BE2C (cell line): ENCODE measurements at regions not wholly inside any gene's neighbourhood (a gene's known extent, or its start where the extent isn't known, plus 50 kb on each side); places are given as distances from the start of the nearest gene placed in this dataset.

Experiments
- DNase-seq: peaks from one replicate; pipeline ENCODE4 v3.0.0-alpha.2; 2020
- H3K27me3 ChIP-seq: fragments of 250-450 bp; sonication (Bioruptor Pico); 2 replicates; pipeline ENCODE4 v1.5.1; 2020; ENCODE audit warnings: mild to moderate bottlenecking
- H3K36me3 ChIP-seq: fragments of 250-450 bp; sonication (Bioruptor Pico); 2 replicates; pipeline ENCODE4 v1.5.1; 2020; ENCODE audit warnings: mild to moderate bottlenecking
- H3K4me1 ChIP-seq: fragments of 250-450 bp; sonication (Bioruptor Pico); 2 replicates; pipeline ENCODE4 v1.5.1; 2020
- H3K4me3 ChIP-seq: 2 replicates; pipeline ENCODE4 v1.5.1; 2011; ENCODE audit warnings: low read depth, low read length
- H3K9me3 ChIP-seq: fragments of 250-450 bp; sonication (Bioruptor Pico); 2 replicates; pipeline ENCODE4 v1.5.1; 2020
- CTCF ChIP-seq: IDR thresholded peaks from 2 replicates; pipeline ENCODE4 v1.5.1; 2012; ENCODE audit warnings: mild to moderate bottlenecking, low read depth, low read length

- TF ChIP-seq CTCF: no peak
- no peaks in the 10 kb centered on the region for H3K4me1 ChIP-seq
- H3K9me3 ChIP-seq: no peaks in the 10 kb centered on the region
- H3K27me3 ChIP-seq: no peaks in the 10 kb centered on the region
- H3K36me3 ChIP-seq: no peaks in the 10 kb centered on the region
- H3K4me3 ChIP-seq: no peak overlapping the region
- no peak for DNase-seq
These were observed 50.8 kb upstream of the SLC39A10 start for GRCh38 chr2:195606179-195606578.

DNA sequence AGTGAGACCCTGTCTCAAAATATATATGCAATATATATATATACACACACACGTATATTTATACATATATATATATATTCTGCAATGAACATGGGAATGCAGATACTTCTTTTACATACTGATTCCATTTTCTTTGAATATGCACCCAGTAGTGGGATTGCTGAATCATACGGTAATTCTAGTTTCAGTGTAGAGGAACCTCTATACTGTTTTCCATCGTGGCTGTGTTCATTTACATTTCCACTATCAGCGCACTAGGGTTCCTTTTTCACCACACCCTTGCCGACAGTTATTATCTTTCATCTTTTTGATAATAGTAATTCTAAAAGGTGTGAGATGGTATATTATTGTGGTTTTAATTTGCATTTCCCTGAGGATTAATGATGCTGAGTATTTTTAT lies 52.3 kb upstream of the SLC39A10 start:
- no peaks in the 10 kb centered on the region for H3K9me3 ChIP-seq
- no peak overlapping the region for H3K4me3 ChIP-seq
- H3K36me3 ChIP-seq: no peaks in the 10 kb centered on the region
- no peaks in the 10 kb centered on the region for H3K27me3 ChIP-seq
- no peak for DNase-seq
- no peaks in the 10 kb centered on the region for H3K4me1 ChIP-seq
- no peak for TF ChIP-seq CTCF

DNA sequence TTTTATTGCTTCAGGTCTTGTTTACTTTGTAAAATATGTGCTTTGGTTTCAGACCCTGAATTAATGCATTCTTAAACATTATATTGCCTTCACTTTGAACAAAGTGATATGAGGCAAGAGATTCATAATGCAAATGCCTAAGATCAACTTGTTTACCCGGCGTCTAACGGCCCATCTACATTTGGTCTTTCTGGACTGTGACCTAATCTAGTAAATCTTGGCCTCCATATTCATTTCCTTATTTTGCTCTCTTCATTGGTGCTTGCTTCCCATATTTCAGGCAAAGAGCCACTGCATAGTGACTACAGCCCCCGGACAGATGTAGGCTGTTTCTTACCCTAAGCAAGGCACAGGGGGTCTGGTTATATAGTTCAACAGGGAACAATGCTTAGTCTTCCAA lies 53.0 kb upstream of the SLC39A10 start:
- no peaks in the 10 kb centered on the region for H3K4me1 ChIP-seq
- H3K36me3 ChIP-seq: no peaks in the 10 kb centered on the region
- no peak for TF ChIP-seq CTCF

DNA sequence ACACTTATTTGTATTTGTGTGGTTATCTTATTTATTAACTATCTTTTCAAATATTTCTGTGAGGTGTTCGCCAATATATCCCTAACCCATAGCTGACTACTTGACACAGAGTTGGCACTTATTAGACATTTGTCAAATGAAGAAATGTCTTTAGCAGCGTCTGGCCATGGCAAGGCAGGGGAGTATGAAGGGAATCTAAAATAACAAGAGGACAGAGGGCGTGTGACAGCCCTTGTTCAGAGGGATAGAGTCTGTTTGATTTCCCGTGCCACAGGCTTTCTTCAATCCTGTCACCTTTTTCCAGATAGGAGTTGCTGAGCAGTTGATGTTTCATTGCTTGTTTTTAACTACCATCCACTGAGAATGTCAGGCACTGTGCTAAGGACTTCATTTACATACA lies 53.6 kb upstream of the SLC39A10 start:
- Histone ChIP-seq H3K4me3 (no peak overlapping the region), H3K27me3 (no peaks in the 10 kb centered on the region), H3K4me1 (no peaks in the 10 kb centered on the region), H3K36me3 (no peaks in the 10 kb centered on the region), H3K9me3 (no peaks in the 10 kb centered on the region)
- TF ChIP-seq CTCF: no peak
- no peak for DNase-seq

More for the DNA sequence above, 53.0 kb upstream of the SLC39A10 start:
- Histone ChIP-seq H3K9me3 (no peaks in the 10 kb centered on the region), H3K4me3 (no peak overlapping the region), H3K27me3 (no peaks in the 10 kb centered on the region)
- DNase-seq: no peak

- H3K36me3 ChIP-seq: no peaks in the 10 kb centered on the region
- no peak for DNase-seq
- H3K4me3 ChIP-seq: no peak overlapping the region
- H3K4me1 ChIP-seq: no peaks in the 10 kb centered on the region
- H3K9me3 ChIP-seq: no peaks in the 10 kb centered on the region
- H3K27me3 ChIP-seq: no peaks in the 10 kb centered on the region
- no peak for TF ChIP-seq CTCF
These were observed 54.3 kb upstream of the SLC39A10 start for GRCh38 chr2:195602687-195603086.

DNA sequence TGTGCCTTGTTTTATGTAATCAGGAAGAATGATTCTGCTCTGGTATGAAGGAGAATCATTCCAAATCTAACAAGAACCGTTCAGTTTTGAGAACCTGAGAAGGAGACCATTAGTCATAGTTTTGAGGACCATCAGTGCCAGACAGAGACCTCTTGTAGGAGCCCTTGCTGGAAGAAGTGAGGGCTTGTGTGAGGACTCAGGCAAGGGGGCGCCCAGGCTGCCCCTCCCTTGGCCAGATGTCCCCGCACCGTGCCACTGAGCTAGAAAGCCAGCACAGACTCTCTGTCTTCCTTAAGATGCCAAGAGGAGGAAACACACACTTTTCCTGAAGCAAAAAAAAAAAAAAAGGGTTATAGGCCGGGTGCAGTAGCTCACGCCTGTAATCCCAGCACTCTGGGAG lies 55.7 kb upstream of the SLC39A10 start:
- no peak for TF ChIP-seq CTCF
- Histone ChIP-seq H3K36me3 (no peaks in the 10 kb centered on the region), H3K4me3 (no peak overlapping the region), H3K9me3 (no peaks in the 10 kb centered on the region), H3K27me3 (no peaks in the 10 kb centered on the region), H3K4me1 (no peaks in the 10 kb centered on the region)
- DNase-seq: no peak
